COLO668 (cell line): ENCODE measurements at regions not wholly inside any gene's neighbourhood (a gene's known extent, or its start where the extent isn't known, plus 50 kb on each side); places are given as distances from the start of the nearest gene placed in this dataset.
A peak's percentile ranks its signal among the peaks of the same experiment; 100 is the strongest.
"Not testable (repeated sequence)": the region's sequence is repeated elsewhere in the genome, so short reads cannot be mapped to it uniquely, and the experiment has no call there.

Source experiments
- DNase-seq: peaks from one replicate; lab custom pipeline; 2025; ENCODE audit not compliant: unreplicated experiment; lab: John Stamatoyannopoulos, UW

DNA sequence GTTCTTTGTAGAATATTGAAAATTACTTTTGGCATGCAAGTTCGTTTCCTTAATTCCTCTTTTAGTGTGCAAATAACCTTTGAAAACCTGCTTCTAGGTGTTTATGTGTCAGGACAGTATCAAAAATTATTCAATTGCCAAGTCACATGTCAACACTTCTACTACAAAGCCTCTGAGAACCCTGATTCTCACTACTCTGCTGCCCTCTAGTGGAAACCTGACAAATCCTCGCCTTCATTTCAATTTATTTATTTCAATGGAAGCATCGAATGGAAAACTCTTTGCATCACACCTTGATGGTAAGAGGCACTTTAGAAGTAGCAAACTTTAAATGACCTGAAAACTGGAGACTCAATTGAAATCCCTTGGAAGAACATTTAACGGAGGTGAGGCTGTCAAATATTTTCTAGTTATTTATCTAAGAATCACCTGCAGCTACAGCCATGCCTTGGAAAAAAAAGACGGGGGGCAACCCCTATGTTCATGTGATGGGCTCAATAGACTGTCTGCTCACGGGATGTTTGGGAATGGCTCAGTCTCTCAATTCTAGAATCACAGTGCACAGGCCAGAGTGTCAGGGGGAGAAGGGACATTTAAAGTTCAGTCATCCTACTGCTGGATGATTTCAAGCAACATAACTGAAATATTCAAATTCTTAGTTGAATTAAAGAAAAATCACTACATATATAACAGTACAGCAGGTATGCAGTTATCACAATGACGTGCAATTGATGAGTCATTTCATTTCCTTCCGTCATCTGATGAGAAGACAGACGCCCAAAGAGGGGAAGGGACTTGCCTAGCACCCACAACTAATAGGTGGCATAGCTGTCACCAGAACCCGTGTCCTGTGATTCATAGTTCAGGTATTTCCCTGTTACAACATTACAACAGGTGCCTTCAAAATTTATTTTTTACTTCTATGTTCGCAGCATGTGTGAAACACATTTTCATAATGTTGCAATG is 563.9 kb downstream of the TOX3 start:
- DNase-seq = peak; percentile 57

DNA sequence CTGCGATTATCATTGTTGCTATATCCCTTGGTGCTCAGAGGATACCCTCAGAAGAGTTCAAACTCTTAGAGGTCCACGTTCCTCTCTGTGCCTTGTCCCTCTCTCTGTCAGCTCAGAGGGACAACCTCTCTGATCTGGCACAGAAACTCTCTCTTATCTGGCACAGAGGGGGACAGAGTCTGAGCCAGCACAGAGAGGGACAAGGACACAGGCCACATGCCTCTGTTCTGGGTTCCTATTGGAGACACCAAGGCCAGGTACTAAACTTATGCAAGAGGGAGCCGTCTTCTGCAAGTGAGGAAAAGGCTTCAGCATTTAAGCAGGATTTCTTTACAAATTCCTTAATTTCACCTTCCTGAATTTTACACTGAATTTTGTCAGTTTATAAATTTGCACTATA is 565.2 kb downstream of the TOX3 start:
- no peak for DNase-seq

DNA sequence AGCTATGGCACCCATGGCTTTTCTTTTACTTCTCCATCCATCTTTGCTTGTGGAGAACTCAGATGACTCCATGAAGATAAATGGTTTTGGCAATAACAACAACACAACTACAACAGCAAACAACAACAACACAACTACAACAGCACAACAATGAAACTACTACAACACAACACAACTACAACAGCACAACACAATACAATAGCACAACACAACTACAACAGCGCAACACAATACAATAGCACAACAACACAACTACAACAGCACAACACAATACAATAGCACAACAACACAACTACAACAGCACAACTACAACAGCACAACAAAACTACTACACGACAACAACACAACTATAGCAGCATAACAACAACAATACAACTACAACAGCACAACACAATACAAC is 569.4 kb downstream of the TOX3 start:
- not testable (repeated sequence) for DNase-seq

DNA sequence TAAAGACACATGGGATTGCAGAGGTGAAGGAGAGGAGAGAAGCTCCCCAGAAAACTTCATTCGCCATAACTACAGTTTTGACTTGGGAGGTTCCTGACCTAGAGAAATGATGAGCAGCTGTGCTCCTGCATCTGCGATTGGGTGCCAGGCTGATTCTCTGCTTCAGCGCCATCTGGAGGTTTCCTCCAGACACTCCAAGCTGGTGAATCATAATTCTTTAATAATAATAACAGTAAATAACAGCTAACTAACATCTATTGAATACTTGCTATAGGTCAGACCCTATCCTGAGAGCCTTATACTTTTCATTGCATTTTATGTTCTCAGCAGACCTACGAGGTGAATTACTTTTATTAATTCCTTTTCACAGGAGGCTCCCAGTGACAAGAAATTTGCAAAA is 575.8 kb downstream of the TOX3 start:
- DNase-seq = peak; percentile 13

DNA sequence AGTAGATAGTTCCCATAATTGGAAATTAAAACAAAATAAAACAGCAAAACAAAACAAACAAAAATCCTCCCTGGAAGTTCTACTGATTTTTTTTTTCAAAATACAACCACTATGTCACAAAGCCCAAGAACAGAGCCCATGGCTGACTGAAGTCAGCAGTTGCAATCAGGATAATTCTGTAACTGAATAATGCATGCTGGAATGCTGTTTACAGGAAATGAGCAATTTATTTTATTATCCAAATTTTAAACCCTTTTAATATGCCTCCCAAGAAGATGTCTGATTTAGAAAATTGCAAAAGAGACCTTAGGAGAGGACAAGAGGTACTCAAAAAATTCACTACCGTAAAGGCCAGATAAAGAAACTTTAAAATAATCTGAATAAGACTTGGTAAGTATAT is 578.2 kb downstream of the TOX3 start:
- DNase-seq = no peak

DNA sequence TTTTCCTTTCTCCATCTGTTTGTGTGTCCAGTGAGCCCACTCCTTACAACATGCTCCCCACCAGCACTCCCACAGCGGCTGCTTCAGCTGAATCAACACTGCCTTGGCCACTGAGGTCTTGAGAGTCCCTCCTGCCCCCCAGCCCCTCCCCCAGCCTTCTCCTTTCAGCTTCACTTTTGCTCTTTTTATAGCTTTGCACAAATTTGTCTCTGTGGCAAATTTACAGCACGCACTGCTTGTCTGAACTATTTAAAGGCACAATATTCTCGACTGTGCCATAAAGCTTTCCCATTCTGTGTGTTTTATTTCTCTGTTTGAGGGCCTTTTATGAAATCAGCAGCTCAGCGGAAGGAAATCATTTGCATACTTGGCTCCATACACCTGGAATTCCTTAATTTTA is 579.3 kb downstream of the TOX3 start:
- no peak for DNase-seq

DNA sequence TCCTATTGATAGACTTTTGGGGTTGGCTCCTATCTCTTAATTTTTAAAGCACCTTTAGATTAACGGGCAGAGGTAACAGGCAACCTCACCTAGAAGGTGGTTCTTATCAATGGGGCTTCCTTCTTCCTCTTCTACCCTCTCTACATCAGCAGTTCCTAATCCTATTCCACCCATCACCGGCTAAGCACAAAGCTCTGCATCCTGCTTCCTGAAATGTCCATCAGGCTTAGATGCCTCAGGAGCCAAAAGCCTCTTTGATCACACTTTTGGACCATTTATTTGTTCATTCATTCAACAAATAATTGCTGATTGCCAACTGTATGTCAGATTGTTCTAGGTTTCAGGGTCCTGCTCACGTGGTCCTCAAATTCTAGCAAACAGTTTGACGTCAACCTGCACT is 586.0 kb downstream of the TOX3 start:
- no peak for DNase-seq

DNA sequence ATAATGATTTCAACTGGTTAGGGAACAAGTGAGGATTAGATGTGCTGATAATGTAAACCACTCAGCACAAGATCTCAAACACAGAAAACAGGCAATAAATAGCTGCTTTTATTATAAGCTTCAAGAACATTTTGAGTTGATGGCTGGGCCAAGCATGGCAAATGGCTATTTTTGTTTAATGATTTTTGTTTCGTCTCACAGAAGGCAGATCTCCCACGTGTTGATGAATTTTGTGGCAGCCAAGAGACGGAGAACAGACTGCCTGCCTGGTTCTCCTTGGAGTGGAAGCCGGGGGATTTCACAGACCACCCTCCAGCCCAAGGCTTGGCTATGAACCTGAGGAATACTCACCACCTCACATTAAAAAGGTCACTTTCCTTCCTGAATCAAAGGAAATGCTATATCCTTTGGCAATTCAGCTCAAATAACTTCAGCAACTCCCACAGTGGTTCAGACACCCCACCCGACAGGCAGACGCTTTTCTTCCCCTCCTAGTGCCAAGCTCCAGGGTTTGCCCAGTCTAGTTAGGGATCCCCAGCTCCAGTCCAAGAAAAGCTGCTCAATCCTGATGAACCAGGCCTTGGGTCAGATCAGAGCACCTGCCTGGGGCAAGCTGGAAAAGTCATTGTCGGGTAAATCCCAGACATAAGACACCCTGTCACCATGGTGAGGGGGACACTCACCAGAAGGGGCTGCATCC is 593.5 kb downstream of the TOX3 start:
- DNase-seq = no peak

DNA sequence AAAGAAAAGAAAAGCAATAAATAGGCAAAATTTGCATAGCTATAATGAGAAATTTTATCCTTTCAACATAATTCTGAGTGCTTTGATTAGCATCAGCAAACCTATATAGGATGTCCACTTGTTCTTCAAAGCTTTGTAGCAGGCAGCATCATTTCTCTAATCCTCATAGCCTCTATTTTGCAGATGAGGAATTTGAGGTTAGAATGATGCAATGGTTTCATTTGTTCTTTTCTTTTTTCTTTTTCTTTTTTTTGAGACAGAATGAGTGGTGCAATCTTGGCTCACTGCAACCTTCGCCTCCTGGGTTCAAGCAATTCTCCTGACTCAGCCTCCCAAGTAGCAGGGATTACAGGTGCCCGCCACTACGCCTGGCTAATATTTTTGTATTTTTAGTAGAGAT is 594.4 kb downstream of the TOX3 start:
- no peak for DNase-seq

DNA sequence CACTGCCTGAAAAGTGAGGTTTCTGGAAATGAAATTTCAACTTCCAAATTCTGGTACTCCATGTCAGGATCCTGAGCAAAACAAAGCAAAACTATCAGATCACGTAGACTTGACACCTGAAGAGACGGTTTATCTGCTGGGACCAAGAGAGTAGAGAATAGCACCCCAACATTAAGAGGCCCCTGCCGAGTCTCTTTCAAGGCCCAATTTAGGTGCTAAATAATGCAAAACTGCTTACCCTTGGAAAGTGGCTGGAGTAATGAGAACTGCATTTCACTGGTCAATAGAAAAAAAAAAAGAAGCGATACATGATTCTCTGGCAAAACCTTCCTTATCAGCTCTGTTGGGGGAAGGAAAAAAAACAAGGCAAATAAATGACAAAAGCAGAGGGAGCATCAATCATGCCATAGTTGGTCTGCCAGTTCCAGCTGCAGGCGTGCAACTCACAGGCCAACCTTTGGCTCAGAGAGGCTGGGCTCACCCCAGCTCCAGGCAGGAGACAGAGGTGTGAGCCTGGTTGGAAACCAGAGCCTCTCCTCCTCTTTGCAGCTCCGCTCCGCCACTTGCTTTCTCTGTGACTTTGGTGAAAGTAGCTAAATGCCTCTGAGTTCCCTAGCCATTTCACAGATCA is 595.2 kb downstream of the TOX3 start:
- DNase-seq = no peak

DNA sequence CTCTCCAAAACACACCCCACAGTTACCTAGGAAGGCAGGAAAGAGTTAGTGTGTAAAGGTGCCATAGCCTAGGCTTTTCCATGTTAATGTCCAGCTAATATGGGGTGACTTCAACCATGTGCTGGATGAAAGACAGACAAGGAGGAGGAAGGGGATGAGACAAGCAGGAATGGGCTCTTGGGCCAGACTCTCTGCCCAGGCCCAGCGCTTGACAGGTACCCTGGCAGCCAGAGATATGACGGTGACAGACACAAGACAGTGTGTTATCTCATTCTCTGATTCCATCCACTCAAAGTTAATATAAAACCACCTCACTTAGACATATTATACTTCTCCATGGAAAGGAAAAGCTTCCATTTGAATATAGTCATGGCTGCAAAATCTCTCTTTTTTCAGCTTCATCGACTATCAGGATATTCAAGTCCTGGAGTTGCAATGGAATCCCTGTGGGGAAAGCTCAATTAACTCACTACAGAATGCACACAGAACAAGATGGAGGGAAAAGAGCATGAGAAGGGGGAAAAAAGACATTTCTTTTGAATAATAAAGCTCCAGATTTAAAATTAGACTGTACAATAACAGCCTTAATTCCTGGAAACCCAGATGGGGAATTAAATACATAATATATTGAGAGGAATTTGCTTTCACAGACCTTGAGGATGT is 596.7 kb downstream of the TOX3 start:
- DNase-seq = no peak

DNA sequence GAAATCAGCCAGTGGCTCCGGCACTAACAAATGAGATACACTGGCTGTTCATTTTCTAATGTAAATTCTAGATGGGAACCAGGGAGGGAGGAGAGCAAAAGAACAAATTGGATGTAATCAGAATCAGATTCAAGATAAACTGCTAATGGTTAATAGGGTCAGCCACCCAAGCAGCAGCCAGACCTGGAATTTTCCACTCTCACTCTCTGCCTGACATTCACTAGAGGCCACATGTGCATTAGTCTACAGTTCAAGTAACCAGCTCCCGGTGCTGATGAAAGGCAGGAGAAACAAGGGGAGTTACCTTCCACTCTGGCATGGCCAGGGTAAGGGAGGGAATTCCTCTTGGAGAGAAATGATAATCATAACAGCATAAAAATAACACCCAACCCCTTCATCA is 597.7 kb downstream of the TOX3 start:
- DNase-seq = no peak

DNA sequence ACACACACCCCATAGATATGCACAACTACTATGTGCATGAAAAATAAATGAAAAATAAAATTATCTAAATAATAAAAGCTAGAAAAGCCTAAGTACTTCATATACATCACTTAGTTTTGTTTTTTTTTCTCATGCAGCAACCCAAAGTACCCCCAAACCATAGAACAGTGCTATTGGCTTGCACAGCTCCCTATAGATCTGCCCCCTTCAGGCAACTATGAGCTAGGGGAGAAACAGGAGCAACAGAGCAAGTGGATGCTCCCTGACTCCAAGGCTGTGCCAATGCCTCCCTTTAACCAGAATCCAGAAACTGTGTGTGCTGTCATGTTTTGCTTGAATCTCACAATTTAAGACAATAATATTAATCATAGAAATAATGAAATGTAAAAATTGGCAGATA is 605.5 kb downstream of the TOX3 start:
- DNase-seq = no peak

DNA sequence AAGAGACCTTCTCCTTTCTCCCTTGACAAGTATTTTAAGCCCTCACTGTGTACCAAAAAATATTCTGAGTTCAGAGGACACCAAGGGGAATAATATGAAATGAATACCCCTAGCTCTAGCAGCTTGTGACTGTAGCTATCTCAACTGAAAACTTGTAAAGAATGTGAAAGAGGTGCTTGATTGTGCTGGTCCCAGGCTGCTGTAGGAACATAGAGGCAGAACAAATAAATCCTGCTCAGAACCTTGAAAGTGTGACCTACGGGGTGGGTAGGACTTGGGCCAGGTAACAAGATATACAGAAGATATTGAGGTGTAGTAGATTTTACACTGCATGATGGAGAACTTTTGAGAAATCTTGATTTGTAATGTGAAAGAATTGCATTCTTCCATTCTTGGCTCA is 606.8 kb downstream of the TOX3 start:
- DNase-seq = no peak

DNA sequence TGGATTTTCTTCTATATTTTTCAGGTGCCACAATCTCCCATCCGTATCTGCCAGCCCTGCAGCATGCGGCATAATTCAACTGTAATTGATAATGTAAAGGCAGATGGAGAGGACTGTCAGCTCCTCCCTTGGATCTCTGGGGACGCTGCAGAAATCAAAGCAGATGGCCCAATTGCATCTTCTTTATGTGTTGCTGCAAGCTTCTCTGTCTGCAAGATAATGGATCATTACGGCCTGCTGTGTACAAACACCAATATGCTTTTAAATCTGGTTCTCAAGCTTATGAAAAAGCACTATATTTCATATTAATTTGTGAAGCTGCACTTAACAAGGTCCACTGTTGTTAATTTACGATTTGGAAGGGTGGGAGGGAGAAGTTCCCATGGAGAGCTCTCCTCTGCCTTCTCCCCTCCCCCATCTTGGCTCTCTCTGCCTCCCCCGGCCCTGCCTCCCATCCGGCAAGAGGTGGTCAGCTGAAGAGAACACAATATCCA is 607.5 kb downstream of the TOX3 start:
- DNase-seq = no peak

DNA sequence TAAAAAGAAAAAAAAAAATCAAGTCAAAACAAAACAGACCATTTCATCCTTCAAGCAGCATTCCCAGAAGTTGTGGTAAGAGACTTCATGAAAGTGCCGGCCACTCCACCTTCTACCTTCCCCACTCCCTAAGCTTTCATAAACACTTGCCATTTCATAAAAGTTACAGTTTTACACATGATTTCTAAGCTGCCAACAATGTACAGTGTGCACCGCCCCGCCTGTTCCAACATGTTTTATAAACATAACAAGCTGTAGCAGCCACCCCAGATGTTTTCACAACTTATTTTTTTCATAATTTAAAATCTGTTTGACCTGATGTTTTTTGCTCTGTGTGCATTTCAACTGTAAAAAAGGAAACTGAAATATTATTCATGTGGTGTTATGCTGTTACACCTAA is 608.1 kb downstream of the TOX3 start:
- no peak for DNase-seq

DNA sequence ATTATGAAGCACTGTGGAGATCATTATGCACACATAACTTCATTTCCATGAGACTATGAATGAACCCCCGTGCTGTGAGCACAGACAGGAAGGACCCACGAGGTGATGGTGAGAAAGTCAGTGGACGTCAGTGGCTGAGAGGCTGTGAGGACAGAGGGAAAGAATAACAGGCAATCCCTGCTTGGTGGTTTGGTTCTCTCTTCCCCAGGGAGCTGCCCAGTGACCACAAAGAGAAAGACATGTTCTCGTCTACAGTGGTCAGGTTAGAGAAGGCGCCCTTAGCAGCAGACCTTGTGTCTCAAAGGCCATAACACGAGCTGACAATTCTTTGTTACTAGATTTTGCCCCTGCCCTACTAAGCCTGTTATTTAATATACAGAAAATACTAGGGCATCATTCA is 609.2 kb downstream of the TOX3 start:
- no peak for DNase-seq

DNA sequence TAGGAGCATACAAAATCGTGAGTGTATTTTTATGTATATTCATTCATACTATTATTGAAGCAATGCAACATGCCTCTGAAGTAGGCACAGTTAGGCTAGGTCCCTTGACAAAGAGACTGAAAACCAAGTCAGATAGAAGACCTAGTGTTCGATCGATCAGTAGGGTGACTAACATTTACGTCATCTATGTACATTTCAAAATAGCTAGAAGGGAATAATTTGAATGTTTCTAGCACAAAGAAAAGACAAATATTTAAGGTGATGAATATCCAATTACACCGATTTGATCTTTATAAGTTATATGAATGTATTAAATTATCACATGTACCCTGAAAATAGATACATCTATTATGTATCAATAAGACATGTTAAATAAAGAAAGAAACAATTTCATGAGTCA is 610.1 kb downstream of the TOX3 start:
- no peak for DNase-seq

DNA sequence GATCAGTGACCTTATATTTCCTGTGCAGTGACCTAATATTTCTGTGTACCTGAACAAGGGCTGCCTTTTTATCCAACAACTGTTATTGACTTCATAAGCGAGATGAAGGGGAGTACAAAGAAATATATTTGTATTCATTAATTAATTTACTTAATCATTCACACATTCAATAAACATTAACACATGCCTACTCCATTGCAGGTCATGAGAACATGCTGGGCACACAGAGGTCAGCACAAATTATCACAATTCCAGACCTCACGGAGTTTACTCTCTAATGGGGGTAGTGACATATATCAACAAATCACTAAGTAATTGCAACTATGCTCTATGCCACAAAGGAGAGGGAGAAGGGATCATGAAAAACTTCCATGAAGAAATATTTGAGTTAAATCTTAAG is 614.6 kb downstream of the TOX3 start:
- no peak for DNase-seq

DNA sequence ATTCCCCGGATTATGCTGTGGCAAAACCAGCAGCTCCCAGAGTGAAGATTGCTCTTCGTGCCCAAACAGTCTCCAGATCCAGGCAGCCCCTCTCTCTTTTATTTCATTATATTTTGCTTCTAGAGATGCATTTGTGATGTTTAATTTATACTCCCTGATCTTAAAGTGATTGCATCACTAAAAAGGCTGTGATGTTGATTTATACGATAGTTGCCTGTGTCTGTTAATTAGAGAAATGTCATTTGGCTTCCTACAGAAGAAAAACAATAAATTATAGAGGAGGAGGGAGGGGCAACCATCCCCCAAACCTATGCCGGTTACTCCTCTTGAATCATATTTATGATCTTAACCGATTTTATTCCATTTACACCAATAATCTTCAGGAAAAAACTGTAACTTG is 615.3 kb downstream of the TOX3 start:
- no peak for DNase-seq

DNA sequence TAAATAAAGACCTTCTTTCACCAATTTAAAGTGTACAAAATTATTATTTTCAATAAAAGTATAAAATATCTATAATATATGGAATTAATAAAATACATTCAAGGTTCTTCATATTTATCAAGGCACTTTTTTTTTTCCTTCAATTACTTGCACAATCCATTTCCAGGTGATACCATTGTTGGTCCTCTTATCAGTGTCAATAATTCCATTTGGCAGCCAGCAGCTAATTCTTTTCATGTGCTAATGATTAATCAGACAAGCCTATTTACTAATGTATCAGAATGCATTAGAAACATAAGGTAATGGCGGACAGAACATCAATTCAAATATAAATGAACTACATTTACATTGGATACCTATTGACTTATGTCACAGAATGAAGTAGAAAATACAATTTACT is 622.2 kb downstream of the TOX3 start:
- no peak for DNase-seq
